ENCODE measurements at regions not wholly inside any gene's neighbourhood (a gene's known extent, or its start where the extent isn't known, plus 50 kb on each side); places are given as distances from the start of the nearest gene placed in this dataset.
A peak's percentile ranks its signal among the peaks of the same experiment; 100 is the strongest.
"Not testable (repeated sequence)": the region's sequence is repeated elsewhere in the genome, so short reads cannot be mapped to it uniquely, and the experiment has no call there.

DNA sequence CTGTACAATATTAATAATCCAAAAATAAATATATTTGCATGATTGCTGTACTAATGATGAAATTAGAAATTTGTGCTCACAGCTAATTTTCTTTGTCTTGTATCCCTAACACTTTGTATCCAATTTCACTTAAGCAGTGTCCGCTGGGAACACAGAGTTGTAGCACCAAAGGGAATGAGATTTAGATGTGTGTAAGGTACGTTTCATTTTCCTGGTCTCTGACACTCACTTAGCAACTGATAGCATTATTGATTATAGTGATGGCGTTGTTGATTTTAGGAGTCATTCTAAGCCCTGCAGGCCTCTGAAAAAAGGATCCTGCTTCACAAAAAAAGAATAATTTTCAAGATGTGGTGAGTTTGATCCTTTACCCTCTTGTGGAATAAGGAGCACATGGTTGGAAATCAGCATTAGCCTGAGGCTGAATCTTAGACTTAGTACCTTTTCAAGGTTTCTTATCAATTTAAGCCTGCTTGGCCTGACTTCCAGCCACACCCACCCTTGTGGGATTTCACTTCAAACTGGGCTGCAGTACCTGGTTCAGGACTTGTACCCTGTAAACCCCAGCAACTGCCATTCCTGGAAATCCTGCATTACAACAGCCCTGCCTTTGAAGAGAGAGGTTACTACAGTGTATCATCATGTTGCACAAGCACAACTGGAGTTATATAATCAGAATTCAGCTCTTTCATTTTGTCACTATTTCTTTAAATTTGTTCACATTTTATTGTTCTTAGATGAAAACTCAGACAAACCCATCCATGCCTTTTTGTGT, 116.2 kb downstream of the RND3 start:
- no peak for DNase-seq (ENCODE audit: low spot score)

DNA sequence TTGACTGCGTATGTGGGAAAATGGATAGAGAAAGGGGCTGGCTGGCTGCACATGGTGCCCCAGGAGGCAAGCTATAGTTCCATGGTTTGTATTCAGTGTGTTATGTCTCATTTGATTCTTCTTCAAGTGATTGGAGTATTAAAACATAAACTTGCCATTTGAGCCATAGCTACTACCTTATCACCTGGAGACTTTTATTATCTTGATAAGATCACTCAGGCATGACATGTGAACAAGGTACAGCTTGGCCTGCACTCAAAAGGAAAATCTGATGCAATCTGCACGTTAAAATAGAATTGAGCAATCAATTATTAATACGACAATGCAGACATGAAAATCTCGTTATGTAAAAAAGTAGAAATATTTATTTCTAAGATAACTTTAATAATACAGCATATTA, 116.9 kb downstream of the RND3 start:
- DNase-seq (ENCODE audit: low spot score) = no peak

DNA sequence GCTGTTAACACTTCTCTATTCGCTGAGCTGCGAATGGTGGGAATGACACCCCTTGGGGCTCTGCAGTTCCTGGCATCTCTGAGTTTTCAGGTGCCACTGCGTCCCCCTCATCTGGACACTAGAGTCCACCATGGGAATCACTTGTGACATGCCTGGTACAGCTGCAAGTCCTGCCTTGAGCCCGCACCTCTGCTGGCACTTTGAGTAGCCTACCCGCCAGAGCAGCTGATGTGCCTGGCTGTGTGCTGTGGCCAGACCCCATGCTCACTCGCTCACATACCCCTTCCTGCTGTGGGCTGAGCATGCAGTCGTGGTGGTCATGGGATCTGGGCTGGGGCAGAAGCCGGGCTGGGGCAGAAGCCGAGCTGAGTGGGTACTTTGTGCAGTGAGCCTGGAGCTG, 117.6 kb downstream of the RND3 start:
- DNase-seq (ENCODE audit: low spot score) = no peak

DNA sequence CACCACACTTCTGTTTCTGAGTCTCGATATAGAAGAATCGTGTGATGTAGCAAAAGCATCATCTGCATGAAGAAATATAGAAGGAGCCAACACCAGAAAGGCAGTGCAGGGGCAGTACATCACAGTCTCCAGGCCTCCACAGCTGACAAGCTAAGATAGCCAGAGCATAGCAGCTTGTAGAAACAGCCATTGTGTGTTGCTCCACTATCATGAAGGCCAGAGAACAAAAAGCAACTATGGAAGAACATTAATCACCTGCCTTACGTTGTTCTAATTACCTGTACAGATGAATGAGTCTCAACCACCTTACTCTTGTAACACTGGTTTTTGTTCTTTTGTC, 129.0 kb downstream of the RND3 start:
- no peak for DNase-seq (ENCODE audit: low spot score)

DNA sequence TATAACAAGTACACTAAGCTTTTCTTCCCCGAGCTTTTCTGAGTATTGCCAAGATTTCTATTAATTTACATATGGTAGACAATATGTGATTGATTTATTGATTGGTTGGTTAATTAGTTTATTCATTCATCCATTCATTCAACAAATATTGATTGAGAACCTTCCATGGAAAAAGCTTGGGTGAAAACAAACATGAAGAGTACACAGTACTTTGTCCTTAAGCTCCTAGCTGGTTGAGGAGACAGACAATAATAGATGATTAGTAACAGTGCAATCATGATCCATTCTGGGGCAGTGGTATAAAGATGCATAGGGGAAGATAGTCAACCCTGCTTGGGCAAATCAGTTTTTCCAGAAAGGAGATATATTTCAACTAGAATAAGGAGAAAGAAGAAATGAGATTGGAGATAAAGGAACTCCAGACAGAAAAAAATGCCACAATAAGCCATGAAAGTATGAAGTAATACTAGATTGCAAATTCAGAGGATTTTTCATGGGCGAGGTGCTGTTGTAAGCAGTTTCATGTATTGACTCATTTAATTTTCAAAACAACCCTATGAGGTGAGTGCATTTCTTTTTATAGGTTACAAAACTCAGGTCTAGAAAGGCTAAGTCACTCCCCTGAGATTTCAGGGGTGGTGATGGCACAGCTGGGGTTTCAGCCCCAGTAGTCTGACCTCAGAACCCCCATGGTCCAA, 129.5 kb downstream of the RND3 start:
- DNase-seq (ENCODE audit: low spot score) = no peak

DNA sequence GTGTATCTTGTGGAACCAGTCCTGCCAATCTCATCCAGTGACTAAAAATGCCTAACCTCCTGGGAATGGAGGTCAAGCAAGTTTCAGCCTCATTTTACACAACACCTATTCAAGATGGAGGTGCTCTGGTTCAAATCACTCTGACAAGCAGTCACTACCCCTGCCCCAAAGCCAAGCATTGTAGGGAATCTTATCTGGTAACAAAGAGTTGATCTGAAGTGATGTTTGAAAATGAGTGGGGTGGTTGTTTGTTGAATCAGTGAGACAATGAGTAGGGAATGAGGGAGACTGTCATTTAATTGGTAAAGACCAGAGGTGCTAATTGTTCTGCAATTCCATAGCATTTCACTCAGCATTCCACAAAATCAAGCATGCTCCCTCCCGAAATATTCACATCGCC, 132.0 kb downstream of the RND3 start:
- DNase-seq (ENCODE audit: low spot score) = no peak

DNA sequence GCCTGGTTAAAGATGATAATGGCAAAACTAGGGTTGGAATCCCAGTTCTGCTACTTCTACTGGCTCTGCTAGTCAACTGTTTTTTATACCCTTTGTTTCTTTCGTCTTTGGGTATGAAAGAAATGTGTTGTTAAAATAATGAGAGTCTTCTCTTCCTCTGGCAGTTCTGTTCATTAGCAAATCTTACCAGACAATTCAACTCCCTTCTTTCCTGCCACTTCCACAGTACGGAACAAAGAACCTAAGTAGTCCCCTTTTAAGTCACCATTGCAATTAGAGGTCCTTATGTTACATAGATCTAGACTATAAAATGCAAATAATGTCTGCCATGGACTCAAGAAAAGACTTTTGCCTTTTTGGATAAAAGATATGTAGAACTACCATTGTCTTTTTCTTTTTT, 134.1 kb downstream of the RND3 start:
- no peak for DNase-seq (ENCODE audit: low spot score)

DNA sequence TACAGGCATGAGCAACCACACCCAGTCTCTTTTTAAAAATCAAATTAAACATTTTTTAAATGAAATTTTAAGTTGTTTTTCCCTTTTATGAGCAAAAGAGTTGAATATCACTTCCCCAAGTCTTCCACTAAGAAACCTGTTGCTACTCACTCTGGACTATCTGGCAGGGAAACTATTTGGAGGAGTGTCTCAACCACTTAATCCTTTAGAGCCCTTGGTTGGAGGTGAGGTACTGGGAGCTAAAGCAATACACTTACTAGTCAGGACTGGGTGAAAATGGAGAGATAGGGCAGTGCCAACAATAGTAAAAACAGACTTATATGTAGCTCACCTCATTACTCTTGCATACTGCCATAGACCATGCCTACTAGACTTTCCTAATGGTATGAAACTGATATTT, 135.5 kb downstream of the RND3 start:
- DNase-seq (ENCODE audit: low spot score) = no peak

DNA sequence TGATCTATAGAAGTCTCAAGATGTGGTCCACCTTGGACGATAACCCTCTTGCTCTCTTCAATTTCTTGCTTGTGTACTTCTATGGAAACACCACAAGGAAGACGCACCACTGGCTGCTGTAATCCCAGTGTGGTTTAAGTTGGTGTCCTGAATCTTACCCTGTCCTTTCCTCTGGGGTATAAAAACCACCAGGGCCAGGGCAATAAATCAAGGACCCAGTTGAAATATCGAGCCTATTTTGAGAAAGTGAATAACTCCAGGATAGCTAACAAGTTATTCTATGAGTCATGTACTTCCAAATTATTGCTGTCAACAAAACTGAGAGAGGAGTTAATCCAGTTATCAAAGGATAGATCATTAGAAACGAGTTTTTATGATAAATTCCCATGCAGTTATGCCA, 137.0 kb downstream of the RND3 start:
- DNase-seq (ENCODE audit: low spot score) = no peak

DNA sequence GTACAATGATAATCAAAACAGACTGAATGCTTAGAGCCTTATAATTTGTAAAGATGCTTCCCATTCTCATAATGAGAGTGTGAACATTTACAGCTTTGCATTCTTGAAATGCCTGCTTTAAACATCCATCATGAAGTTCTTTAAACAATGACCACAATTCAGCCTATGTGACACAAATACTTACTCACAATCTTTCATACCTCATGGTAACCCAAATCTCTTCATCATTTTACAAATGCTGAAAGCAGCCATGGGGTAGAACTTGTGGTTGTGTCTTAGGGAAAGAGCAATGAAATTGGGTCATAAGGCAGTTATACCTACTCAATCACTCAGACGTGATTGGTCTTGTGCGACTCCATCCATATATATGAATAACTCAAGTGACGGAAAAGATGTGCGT, 140.7 kb downstream of the RND3 start:
- DNase-seq (ENCODE audit: low spot score) = no peak

DNA sequence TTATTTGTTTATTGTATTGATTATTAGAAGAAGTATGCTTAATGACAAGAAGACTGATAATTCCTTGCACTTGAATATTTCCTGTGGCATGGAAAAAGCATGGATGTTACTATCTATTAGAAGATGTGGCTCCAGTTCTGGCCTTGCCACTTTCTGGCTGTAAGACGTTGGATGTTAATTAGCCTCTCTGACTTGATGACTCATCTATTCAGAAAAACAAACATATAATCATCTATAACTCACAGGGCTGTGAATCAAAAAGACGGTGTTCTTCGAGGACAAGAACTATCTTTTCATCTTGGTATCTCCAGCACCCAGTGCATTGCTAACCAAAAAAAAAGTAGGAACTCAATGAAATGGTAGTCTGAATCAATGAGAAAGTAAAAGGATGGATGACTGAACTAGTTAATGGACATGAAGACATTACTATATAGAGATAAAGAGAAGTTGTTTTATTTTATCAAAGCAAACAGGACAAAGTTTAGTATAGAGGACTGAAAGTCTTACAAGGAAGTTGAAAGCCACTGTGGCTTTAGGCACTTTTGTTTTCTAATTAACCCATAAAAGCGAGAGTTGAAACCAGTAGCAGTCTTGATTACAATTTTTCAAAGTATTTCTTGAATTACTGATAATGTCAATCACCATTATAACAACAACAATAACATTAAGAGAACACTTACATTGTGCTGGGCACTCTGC, 145.3 kb downstream of the RND3 start:
- no peak for DNase-seq (ENCODE audit: low spot score)

DNA sequence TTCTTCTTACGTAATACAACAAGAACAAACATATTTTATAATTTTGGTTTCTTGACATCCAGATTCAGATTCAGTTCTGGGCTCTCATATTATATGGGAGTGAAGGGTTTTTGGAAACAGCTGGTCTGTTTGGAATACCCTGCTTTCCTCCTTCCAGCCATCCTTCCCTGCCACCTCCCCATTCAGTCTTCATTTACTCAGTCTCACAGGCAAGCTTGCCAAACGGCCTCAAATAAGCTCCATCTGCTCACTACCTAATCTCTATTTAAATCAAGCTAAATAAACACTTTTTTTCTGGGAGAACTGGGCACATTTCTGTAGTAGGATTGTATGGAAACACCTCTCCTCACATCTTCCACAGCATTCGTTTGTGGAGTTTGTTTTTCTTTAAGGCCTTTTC, 147.5 kb downstream of the RND3 start:
- no peak for DNase-seq (ENCODE audit: low spot score)

DNA sequence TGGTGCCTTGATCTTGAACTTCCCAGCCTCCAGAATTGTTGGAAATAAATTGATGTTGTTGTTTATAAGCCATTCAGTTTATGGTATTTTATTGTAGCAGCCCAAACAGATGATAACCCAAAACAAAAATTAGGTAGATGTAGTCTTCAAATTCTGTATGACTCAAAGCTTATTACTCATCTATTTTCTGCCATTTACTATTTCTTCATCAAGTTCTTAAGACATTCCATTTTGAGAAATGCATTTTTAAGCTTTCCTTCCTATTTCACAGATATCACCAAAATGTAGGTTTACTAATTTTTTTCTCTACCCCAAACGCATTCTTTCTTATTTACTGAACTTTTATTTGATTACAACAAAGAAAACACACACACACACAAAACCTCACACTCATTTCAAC, 148.2 kb downstream of the RND3 start:
- no peak for DNase-seq (ENCODE audit: low spot score)

DNA sequence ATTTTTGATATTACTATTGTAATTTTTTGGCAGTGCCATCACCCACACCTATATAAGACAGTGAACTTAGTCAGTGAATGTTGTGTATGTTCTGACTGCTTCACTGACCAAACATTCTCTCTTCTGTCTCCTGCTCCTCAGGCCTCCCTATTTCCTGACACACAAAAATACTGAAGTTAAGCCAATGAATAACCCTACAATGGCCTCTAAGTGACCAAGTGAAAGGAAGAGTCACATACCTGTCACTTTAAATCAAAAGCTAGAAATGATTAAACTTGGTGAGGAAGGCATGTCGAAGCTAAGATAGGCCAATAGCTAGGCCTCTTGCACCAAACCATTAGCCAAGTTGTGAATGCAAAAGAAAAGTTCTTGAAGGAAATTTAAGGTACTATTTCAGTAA, 151.9 kb downstream of the RND3 start:
- DNase-seq (ENCODE audit: low spot score) = no peak

DNA sequence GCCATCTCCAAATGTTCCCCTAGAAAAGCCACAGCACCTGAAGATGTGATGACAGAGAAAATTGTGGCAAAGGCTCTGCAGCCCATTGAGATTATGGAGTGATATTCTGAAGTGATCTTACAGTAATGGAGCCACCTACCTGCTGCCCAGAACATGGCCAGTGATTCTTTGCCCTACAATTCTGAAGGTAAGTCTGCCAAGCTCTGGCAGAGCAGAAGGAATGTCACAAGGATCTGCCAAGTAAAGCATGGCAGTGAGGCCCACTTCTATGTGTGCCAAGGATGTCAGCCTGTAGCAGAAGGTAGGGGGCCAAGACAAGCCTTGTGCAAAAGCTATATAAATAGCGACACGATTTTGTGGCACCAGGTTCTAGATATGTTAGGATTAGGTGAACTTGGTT, 155.1 kb downstream of the RND3 start:
- no peak for DNase-seq (ENCODE audit: low spot score)

DNA sequence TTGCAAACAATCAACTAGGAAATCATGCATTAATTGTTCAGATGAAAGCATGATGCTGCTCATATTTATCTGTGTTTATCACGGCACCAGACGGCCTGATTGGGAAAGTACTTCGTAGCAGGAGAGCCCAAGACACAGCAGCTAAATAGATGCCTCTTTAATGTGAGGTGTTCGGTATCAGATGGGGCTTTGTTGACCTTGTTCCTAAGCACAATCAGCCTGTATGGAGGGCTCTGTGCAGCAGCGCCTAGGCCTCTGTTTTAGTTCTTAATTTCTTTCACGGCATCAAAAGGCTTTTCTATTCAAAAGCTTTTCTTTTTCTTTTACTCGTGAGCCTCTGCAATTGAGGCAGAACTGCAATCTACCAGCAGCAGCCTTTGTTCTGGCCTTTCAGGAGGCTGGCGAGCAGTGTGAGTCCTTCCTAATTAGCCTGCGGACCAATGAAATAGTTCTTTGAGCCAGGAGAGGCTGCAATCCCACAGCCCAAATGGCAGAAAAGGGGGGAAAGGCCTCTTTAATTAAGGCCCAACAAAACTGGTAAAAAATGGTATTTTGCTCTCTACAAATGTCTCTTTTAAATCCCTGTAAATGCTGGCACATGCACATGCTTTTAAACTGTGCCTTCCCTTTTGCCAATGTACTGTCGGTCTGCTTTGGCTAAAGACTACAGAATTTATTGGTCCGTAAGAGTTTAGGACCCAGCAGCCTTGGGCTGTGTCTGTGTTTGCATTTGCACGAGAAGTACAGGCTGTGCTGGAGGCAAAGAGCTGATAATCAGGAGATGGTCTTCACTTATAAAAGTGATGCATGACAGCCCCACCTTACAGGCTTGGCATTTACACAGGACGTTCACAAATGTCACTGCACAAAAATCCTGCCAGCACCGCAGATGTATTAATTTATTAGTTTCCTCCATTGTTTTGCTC, 159.6 kb downstream of the RND3 start:
- DNase-seq (ENCODE audit: low spot score) = peak; percentile 69

DNA sequence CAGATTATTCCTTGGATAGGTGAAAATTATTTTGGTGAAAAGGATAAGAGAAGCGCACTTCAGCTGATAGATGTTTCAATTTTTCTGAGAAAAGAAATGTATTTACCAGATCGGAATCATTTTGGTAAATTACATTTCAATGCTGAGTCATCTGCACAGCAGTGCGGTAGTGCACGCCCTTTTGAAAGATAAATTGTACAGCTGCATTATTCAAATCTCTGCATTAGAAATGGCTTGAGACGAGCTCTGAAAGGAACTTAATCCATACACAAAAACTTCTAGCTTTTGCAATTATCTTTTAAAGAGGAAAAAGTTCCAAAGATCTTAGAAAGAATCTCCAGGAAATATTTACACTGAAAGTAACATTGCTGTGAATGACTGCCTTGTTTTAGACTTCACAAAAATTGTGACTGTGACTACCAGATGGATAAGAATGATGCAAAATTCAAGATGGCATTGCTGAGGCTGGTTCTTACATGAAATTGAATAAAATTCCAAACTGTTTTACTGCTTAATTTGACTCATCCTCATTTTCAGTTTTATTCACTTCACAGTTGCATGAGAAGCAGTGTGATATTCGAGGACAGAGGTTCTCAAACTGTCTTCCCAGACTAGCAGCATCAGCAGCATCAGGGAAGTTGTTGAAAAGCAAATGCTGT, 161.7 kb downstream of the RND3 start:
- no peak for DNase-seq (ENCODE audit: low spot score)

DNA sequence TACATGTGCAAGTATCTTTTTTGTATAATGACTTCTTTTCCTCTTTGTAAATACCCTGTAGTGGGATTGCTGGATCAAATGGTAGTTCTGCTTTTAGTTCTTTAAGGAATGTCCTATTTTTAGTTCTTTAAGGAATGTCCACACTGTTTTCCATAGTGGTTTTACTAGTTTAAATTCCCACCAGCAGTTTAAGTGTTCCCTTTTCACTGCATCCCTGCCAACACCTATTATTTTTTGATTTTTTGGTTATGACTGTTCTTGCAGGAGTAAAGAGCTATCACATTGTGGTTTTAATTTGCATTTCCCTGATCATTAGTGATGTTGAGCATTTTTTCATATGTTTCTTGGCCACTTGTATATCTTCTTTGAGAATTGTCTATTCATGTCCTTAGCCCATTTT, 164.4 kb downstream of the RND3 start:
- not testable (repeated sequence) for DNase-seq (ENCODE audit: low spot score)

DNA sequence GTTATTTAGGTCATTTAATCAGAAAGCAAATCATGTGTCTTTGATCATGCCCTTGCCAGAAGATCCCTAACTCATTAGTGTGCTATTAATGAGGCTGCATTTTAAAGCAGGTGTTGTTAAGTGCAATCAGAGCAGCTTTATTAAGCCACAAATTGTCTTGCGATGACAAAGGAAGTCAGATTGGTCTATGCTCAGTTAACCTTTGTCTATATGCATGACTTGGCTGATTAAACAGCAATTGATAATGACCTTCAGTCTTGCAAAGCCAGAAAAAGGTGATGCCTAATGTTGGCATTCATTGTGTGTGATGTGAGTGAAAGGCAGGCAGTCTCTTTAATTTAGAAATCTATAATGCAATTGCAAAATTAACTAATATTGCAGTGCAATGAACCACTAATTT, 166.9 kb downstream of the RND3 start:
- DNase-seq (ENCODE audit: low spot score) = no peak

DNA sequence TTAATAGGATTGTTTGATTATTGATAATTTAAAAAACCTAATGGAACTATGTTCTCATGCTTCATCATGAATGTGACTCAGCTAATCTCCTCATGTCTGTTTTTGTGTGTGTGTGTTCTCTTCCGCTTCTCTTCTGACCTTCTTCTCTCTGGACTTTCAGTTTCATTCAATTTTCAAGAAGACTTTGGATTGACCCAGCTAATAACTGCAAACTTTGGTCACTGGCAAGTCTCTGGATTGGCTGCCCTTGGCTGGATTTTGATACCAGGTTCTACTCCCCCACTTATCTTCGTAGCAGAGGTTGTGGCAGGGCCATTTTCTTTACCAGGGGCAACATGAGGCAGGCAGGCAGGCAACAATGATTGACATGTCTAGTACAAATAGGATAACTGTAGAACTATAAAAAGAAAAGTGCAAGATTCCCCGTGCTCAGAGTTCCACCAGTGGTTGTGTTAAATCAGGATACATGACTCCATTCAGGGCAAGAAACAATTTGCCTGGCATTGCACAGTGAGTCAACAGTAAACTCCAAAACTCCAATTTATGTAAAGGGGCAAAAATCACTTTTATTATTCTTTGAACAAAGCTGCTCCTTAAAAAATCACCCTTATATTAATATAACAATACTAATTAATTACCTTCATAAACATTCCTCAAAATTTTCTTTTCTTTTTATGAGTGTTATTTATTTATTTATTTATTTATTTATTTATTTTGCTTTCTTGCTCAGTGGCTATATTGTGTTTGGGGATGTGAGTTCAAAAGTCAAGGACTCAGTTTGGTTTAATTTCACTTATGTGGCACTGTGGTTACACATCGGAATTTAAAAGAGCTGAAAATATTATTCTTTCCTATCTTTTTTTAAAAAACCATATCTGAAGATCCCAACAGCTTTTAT, 167.6 kb downstream of the RND3 start:
- no peak for DNase-seq (ENCODE audit: low spot score)

DNA sequence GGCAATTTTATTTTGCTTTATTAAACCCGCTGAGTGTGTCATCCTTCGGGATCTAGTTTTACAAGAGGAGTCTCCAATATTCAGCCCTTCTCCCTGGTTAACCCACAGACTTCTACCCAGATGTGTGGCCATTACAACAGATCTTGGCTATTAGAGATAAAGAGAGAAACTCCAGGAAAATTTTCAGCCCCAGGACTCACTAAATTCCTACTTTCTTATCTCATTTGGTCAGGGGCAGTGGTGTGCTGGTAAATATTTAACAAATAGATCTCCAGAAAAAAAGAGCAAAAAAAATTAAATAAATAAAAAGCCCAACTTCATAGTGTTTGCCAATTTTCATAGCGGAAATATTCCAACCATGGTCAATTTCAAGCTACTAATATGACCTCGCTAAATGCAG, 168.4 kb downstream of the RND3 start:
- no peak for DNase-seq (ENCODE audit: low spot score)

Data from ecto neural progenitor cell (in vitro differentiated cells).